Gastroesophageal sphincter (tissue), 4 donors: ENCODE measurements at regions not wholly inside any gene's neighbourhood (a gene's known extent, or its start where the extent isn't known, plus 50 kb on each side); places are given as distances from the start of the nearest gene placed in this dataset.

Experiments
- ATAC-seq: fragments of 150-250 bp; one replicate; pipeline ENCODE4 v1.9.1; 2016; ENCODE audit warnings: mild to moderate bottlenecking, moderate library complexity
- H3K27ac ChIP-seq, 4 donors: fragments of 200-600 bp; sonication (generic) in 3 of 4; 1 replicate in 3 of 4; 2 replicates in 1 of 4; pipeline ENCODE4 v1.5.1; 2016 to 2019
- H3K27me3 ChIP-seq: fragments of 200-600 bp; sonication (generic); one replicate; pipeline ENCODE4 v1.5.1; 2019
- H3K36me3 ChIP-seq, 2 donors: fragments of 200-600 bp; sonication (generic); one replicate each; pipeline ENCODE4 v1.5.1; 2019; ENCODE audit warnings: control low read depth in 1 of 2
- H3K4me1 ChIP-seq, 3 donors: fragments of 200-600 bp; sonication (generic); 1 replicate in 2 of 3; 2 replicates in 1 of 3; pipeline ENCODE4 v1.5.1; 2016 to 2019; ENCODE audit warnings: control low read depth in 2 of 3
- H3K4me3 ChIP-seq, 2 donors: fragments of 200-600 bp; sonication (generic); one replicate each; pipeline ENCODE4 v1.5.1; 2019; ENCODE audit warnings: mild to moderate bottlenecking in 1 of 2, moderate library complexity in 1 of 2
- H3K9me3 ChIP-seq, 3 donors: fragments of 200-600 bp; sonication (generic); one replicate each; pipeline ENCODE4 v1.5.1; 2017 to 2019; ENCODE audit warnings: control low read depth in 2 of 3
- CTCF ChIP-seq, 4 experiments: fragments of 200-600 bp in 2 of 4; fragments of 450-650 bp in 2 of 4; sonication (generic) in 1 of 4; IDR thresholded peaks; one replicate each; pipeline ENCODE4 v1.5.1; 2017 to 2019; ENCODE audit warnings: antibody characterized with exemption in 4 of 4, mild to moderate bottlenecking in 2 of 4, moderate library complexity in 2 of 4
- EP300 ChIP-seq: sonication (generic); formaldehyde crosslinking; IDR thresholded peaks from one replicate; pipeline ENCODE4 v1.6.1; 2017; ENCODE audit warnings: antibody characterized with exemption, mild to moderate bottlenecking
- POLR2A ChIP-seq, 2 donors: fragments of 450-650 bp; IDR thresholded peaks; one replicate each; pipeline ENCODE4 v1.6.1; 2017; ENCODE audit warnings: antibody characterized with exemption in 2 of 2, mild to moderate bottlenecking in 2 of 2, moderate library complexity in 1 of 2
- POLR2AphosphoS5 ChIP-seq: sonication (generic); formaldehyde crosslinking; IDR thresholded peaks from one replicate; pipeline ENCODE4 v1.6.1; 2017; ENCODE audit warnings: antibody characterized with exemption
- WGBS, 2 donors: methylation state at CpG; one replicate each; pipeline ENCODE4 v1.1.5; 2018; ENCODE audit warnings: low coverage in 1 of 2; 5-methylcytosine and 5-hydroxymethylcytosine counted together

- H3K27ac ChIP-seq: no peak overlapping the region
- no peaks in the 10 kb centered on the region for H3K4me1 ChIP-seq
- WGBS, 2 donors: 56 to 63% methylated on average over 2 of the region's 2 CpGs
- ATAC-seq: no peak
- H3K4me3 ChIP-seq: no peak overlapping the region
- no peaks in the 10 kb centered on the region for H3K27me3 ChIP-seq
- peaks cover 0 to 18% (median 0%) of the 10 kb centered on the region in 3 donors for H3K9me3 ChIP-seq
- no peak for TF ChIP-seq EP300
- no peak for TF ChIP-seq CTCF (IDR thresholded peaks at IDR 0.05)
- no peak for TF ChIP-seq POLR2A (IDR thresholded peaks at IDR 0.05)
- no peak for TF ChIP-seq POLR2AphosphoS5
- H3K36me3 ChIP-seq: no peaks in the 10 kb centered on the region
Observed at GRCh38 chr6:155645325-155645724, 189.7 kb upstream of the NOX3 start.

- no peak for ATAC-seq
- no peak for TF ChIP-seq POLR2AphosphoS5
- no peak for TF ChIP-seq CTCF (IDR thresholded peaks at IDR 0.05)
- TF ChIP-seq EP300: no peak
- TF ChIP-seq POLR2A (IDR thresholded peaks at IDR 0.05): no peak
- Histone ChIP-seq H3K27ac (no peak overlapping the region), H3K4me1 (no peaks in the 10 kb centered on the region), H3K27me3 (no peaks in the 10 kb centered on the region), H3K4me3 (no peak overlapping the region), H3K36me3 (no peaks in the 10 kb centered on the region), H3K9me3 (peaks cover 0 to 18% (median 0%) of the 10 kb centered on the region in 3 donors)
- 86 to 88% methylated on average over 1 of the region's 1 CpG for WGBS, 2 donors
Observed at GRCh38 chr6:155641603-155642002, 186.0 kb upstream of the NOX3 start.

GRCh38 chr6:155638200-155638599 is 182.6 kb upstream of the NOX3 start:
- 88 to 91% methylated on average over 1 of the region's 1 CpG for WGBS, 2 donors
- Histone ChIP-seq H3K36me3 (no peaks in the 10 kb centered on the region), H3K27ac (no peak overlapping the region), H3K4me1 (no peaks in the 10 kb centered on the region), H3K4me3 (no peak overlapping the region), H3K9me3 (peaks cover 0 to 18% (median 0%) of the 10 kb centered on the region in 3 donors), H3K27me3 (no peaks in the 10 kb centered on the region)
- no peak for ATAC-seq
- TF ChIP-seq EP300 (no peak), POLR2A (IDR thresholded peaks at IDR 0.05) (no peak), POLR2AphosphoS5 (no peak), CTCF (IDR thresholded peaks at IDR 0.05) (no peak)

GRCh38 chr6:155635416-155635815 is 179.8 kb upstream of the NOX3 start:
- H3K36me3 ChIP-seq: no peaks in the 10 kb centered on the region
- H3K4me1 ChIP-seq: no peaks in the 10 kb centered on the region
- no peak for ATAC-seq
- H3K27me3 ChIP-seq: no peaks in the 10 kb centered on the region
- H3K9me3 ChIP-seq: peaks cover 0 to under 1% (median 0%) of the 10 kb centered on the region in 3 donors
- TF ChIP-seq CTCF (IDR thresholded peaks at IDR 0.05) (no peak), EP300 (no peak), POLR2A (IDR thresholded peaks at IDR 0.05) (no peak), POLR2AphosphoS5 (no peak)
- H3K27ac ChIP-seq: no peak overlapping the region
- 66 to 73% methylated on average over 3 of the region's 3 CpGs for WGBS, 2 donors
- no peak overlapping the region for H3K4me3 ChIP-seq

GRCh38 chr6:155630085-155630484 is 174.4 kb upstream of the NOX3 start:
- Histone ChIP-seq H3K36me3 (no peaks in the 10 kb centered on the region), H3K27ac (no peak overlapping the region), H3K9me3 (no peaks in the 10 kb centered on the region), H3K4me3 (no peak overlapping the region), H3K4me1 (no peaks in the 10 kb centered on the region), H3K27me3 (no peaks in the 10 kb centered on the region)
- ATAC-seq: no peak
- no peak for TF ChIP-seq POLR2AphosphoS5
- TF ChIP-seq POLR2A (IDR thresholded peaks at IDR 0.05): no peak
- TF ChIP-seq EP300: no peak
- no peak for TF ChIP-seq CTCF (IDR thresholded peaks at IDR 0.05)
- WGBS, 2 donors: 21 to 50% methylated on average over 2 of the region's 2 CpGs
